Thyroid gland (tissue), 4 donors: ENCODE measurements at regions not wholly inside any gene's neighbourhood (a gene's known extent, or its start where the extent isn't known, plus 50 kb on each side); places are given as distances from the start of the nearest gene placed in this dataset.

Experiments
- DNase-seq, 2 donors: peaks; one replicate each; pipeline ENCODE4 v3.0.0-alpha.2; 2019
- H3K27ac ChIP-seq, 3 donors: fragments of 200-600 bp; sonication (generic); 1 replicate in 2 of 3; 2 replicates in 1 of 3; pipeline ENCODE4 v1.5.1; 2016 to 2019; ENCODE audit warnings: mild to moderate bottlenecking in 1 of 3, moderate library complexity in 1 of 3
- H3K27me3 ChIP-seq: fragments of 200-600 bp; sonication (generic); one replicate; pipeline ENCODE4 v1.5.1; 2019
- H3K36me3 ChIP-seq, 2 donors: fragments of 200-600 bp; sonication (generic); one replicate each; pipeline ENCODE4 v1.5.1; 2016 to 2019
- H3K4me1 ChIP-seq, 2 donors: fragments of 200-600 bp; sonication (generic); one replicate each; pipeline ENCODE4 v1.5.1; 2017 to 2019
- H3K4me3 ChIP-seq, 3 donors: fragments of 200-600 bp; sonication (generic); replicated peaks in 1 of 3; 1 replicate in 2 of 3; 2 replicates in 1 of 3; pipeline ENCODE4 v1.5.1; 2016; ENCODE audit warnings: mild to moderate bottlenecking in 1 of 3
- H3K9me3 ChIP-seq: fragments of 200-600 bp; sonication (generic); one replicate; pipeline ENCODE4 v1.5.1; 2017
- CTCF ChIP-seq, 6 experiments: fragments of 200-600 bp in 3 of 6; fragments of 450-650 bp in 3 of 6; sonication (generic) in 3 of 6; IDR thresholded peaks; one replicate each; pipeline ENCODE4 v1.5.1; 2016 to 2019; ENCODE audit warnings: antibody characterized with exemption in 6 of 6, mild to moderate bottlenecking in 2 of 6, inconsistent platforms in 1 of 6, moderate library complexity in 1 of 6
- POLR2A ChIP-seq, 2 donors: fragments of 450-650 bp; IDR thresholded peaks; one replicate each; pipeline ENCODE4 v1.6.1; 2017; ENCODE audit warnings: antibody characterized with exemption in 2 of 2, mild to moderate bottlenecking in 2 of 2, moderate library complexity in 1 of 2
- WGBS, 2 donors: methylation state at CpG; one replicate each; pipeline ENCODE4 v1.1.5; 2017; 5-methylcytosine and 5-hydroxymethylcytosine counted together
- intact Hi-C: fragments of 100-400 bp; cut with DNase I; formaldehyde crosslinking; loops from one replicate; pipeline ENCODE4 v1.15.1; 2023

DNA sequence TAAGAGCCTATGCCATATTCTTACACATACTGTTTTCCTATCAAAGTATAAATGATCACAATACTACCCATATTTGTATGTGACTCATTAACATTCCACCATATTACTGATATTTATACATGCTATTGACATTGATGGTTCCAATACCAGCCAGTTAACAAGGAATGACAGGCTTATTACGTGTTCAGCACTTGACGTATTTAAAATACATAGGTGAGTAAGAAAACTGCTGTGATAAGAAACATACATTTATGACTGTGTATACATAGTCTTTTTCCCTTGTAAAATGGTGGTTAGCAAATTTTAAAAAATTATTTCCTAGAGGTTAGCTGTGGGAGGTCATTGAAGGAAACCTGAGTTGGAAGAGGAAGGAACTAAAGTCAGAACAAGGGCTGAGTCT, 81.1 kb upstream of the NEUROD6 start:
- 91 to 93% methylated on average over 2 of the region's 2 CpGs for WGBS, 2 donors
- no peak overlapping the region for H3K4me3 ChIP-seq
- no peak overlapping the region for H3K27ac ChIP-seq
- no peak for DNase-seq
- intact Hi-C loops: no loop called here
- H3K9me3 ChIP-seq: no peaks in the 10 kb centered on the region
- no peaks in the 10 kb centered on the region for H3K4me1 ChIP-seq
- no peaks in the 10 kb centered on the region for H3K27me3 ChIP-seq
- TF ChIP-seq CTCF (IDR thresholded peaks at IDR 0.05) (no peak), POLR2A (IDR thresholded peaks at IDR 0.05) (no peak)
- H3K36me3 ChIP-seq: no peaks in the 10 kb centered on the region

GRCh38 chr7:31423994-31424393, 83.5 kb upstream of the NEUROD6 start:
- H3K4me1 ChIP-seq: no peaks in the 10 kb centered on the region
- no peaks in the 10 kb centered on the region for H3K27me3 ChIP-seq
- no peaks in the 10 kb centered on the region for H3K36me3 ChIP-seq
- H3K9me3 ChIP-seq: no peaks in the 10 kb centered on the region
- DNase-seq: no peak
- TF ChIP-seq CTCF (IDR thresholded peaks at IDR 0.05) (no peak), POLR2A (IDR thresholded peaks at IDR 0.05) (no peak)
- no peak overlapping the region for H3K27ac ChIP-seq
- H3K4me3 ChIP-seq: no peak overlapping the region
- intact Hi-C loops: no loop called here

GRCh38 chr7:31432176-31432575, 81.7 kb upstream of the ITPRID1 start:
- Histone ChIP-seq H3K4me1 (no peaks in the 10 kb centered on the region), H3K27ac (no peak overlapping the region), H3K9me3 (no peaks in the 10 kb centered on the region), H3K27me3 (no peaks in the 10 kb centered on the region), H3K36me3 (no peaks in the 10 kb centered on the region), H3K4me3 (no peak overlapping the region)
- no peak for DNase-seq
- intact Hi-C loops: no loop called here
- TF ChIP-seq POLR2A (IDR thresholded peaks at IDR 0.05) (no peak), CTCF (IDR thresholded peaks at IDR 0.05) (no peak)

GRCh38 chr7:31432836-31433340, 81.0 kb upstream of the ITPRID1 start:
- H3K4me3 ChIP-seq: no peak overlapping the region
- H3K36me3 ChIP-seq: no peaks in the 10 kb centered on the region
- no peaks in the 10 kb centered on the region for H3K27me3 ChIP-seq
- no peaks in the 10 kb centered on the region for H3K4me1 ChIP-seq
- no peak for DNase-seq
- no peak for TF ChIP-seq CTCF (IDR thresholded peaks at IDR 0.05)
- TF ChIP-seq POLR2A (IDR thresholded peaks at IDR 0.05): no peak
- H3K9me3 ChIP-seq: no peaks in the 10 kb centered on the region
- 74 to 80% methylated on average over 6 of the region's 6 CpGs for WGBS, 2 donors
- no peak overlapping the region for H3K27ac ChIP-seq
- intact Hi-C loops: no loop called here

DNA sequence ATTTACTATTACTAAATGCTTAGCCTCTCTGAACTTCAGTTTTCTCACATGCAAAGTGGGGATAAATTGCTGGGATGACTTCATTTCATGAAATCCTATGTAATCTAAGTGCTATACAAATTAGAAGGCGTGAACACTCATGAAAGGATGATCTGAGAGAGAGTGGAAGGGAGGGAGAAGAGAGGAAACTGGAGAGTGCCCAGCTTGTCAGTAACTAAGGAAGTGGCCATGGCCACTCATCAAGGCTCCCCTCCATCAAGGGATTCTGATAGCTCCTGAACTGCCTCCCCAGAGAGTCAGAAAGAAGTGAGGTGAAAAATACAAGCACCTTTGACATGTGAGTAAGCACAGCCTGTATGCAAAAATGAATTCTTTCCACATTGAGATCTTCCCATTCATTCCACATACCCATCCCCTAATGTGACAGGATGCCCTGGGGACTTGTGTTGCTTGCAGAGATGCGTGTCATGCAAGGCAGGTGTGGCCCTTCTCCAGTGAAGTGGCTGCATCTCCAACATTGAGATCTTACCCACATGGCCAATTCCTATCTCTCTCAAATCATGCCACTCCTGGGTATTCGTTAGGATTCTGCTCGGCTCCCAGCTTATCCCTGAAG, 76.5 kb upstream of the ITPRID1 start:
- no peak for DNase-seq
- TF ChIP-seq POLR2A (IDR thresholded peaks at IDR 0.05): no peak
- TF ChIP-seq CTCF (IDR thresholded peaks at IDR 0.05): no peak
- Histone ChIP-seq H3K4me3 (no peak overlapping the region), H3K36me3 (no peaks in the 10 kb centered on the region), H3K27ac (no peak overlapping the region), H3K4me1 (no peaks in the 10 kb centered on the region), H3K9me3 (no peaks in the 10 kb centered on the region), H3K27me3 (no peaks in the 10 kb centered on the region)
- intact Hi-C loops: no loop called here
- 81 to 87% methylated on average over 4 of the region's 4 CpGs for WGBS, 2 donors
